ENCODE measurements at regions not wholly inside any gene's neighbourhood (a gene's known extent, or its start where the extent isn't known, plus 50 kb on each side); places are given as distances from the start of the nearest gene placed in this dataset.

- TF ChIP-seq ELF2 (CRISPR knock-in tag; IDR thresholded peaks at IDR 0.05) (no peak), NFIC (IDR thresholded peaks at IDR 0.05) (no peak), FOXK2 (conservative IDR thresholded peaks at IDR 0.05 in 1 of 2, IDR thresholded peaks at IDR 0.05 in 1 of 2; ENCODE audit: low read depth in 2 of 2) (no peak), YY1 (IDR thresholded peaks at IDR 0.05; ENCODE audit: borderline replicate concordance in 1 of 3, control insufficient read depth in 1 of 3, extremely low read depth in 1 of 3, insufficient read depth in 3 of 3, insufficient read length in 1 of 3, insufficient replicate concordance in 2 of 3, low read depth in 1 of 3, low read length in 2 of 3) (no peak), ZC3H4 (CRISPR knock-in tag; IDR thresholded peaks at IDR 0.05; ENCODE audit: borderline replicate concordance) (no peak), RCOR1 (IDR thresholded peaks at IDR 0.05; ENCODE audit: borderline replicate concordance in 1 of 2, low read depth in 2 of 2, low read length in 2 of 2) (no peak), ZNF586 (CRISPR knock-in tag; conservative IDR thresholded peaks at IDR 0.05) (no peak), ZNF785 (CRISPR knock-in tag; IDR thresholded peaks at IDR 0.05) (no peak)
- TF ChIP-seq, protein P1, sequence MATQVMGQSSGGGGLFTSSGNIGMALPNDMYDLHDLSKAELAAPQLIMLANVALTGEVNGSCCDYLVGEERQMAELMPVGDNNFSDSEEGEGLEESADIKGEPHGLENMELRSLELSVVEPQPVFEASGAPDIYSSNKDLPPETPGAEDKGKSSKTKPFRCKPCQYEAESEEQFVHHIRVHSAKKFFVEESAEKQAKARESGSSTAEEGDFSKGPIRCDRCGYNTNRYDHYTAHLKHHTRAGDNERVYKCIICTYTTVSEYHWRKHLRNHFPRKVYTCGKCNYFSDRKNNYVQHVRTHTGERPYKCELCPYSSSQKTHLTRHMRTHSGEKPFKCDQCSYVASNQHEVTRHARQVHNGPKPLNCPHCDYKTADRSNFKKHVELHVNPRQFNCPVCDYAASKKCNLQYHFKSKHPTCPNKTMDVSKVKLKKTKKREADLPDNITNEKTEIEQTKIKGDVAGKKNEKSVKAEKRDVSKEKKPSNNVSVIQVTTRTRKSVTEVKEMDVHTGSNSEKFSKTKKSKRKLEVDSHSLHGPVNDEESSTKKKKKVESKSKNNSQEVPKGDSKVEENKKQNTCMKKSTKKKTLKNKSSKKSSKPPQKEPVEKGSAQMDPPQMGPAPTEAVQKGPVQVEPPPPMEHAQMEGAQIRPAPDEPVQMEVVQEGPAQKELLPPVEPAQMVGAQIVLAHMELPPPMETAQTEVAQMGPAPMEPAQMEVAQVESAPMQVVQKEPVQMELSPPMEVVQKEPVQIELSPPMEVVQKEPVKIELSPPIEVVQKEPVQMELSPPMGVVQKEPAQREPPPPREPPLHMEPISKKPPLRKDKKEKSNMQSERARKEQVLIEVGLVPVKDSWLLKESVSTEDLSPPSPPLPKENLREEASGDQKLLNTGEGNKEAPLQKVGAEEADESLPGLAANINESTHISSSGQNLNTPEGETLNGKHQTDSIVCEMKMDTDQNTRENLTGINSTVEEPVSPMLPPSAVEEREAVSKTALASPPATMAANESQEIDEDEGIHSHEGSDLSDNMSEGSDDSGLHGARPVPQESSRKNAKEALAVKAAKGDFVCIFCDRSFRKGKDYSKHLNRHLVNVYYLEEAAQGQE (IDR thresholded peaks at IDR 0.05; ENCODE audit: borderline replicate concordance) = no peak
- TF ChIP-seq, protein P1 (CRISPR knock-in tag; IDR thresholded peaks at IDR 0.05; ENCODE audit: low read depth) = no peak
These were observed 237.5 kb upstream of the GLRA2 start for GRCh38 chrX:14291666-14292500.
